Vagina (tissue), 2 donors: ENCODE measurements at regions not wholly inside any gene's neighbourhood (a gene's known extent, or its start where the extent isn't known, plus 50 kb on each side); places are given as distances from the start of the nearest gene placed in this dataset.

Source experiments
- POLR2A ChIP-seq, 2 donors: fragments of 450-650 bp; IDR thresholded peaks; one replicate each; pipeline ENCODE4 v1.6.1; 2017; ENCODE audit warnings: antibody characterized with exemption in 2 of 2, mild to moderate bottlenecking in 2 of 2, moderate library complexity in 2 of 2
- POLR2AphosphoS5 ChIP-seq, 2 donors: sonication (generic); formaldehyde crosslinking; IDR thresholded peaks; one replicate each; pipeline ENCODE4 v1.9.0; 2017; ENCODE audit warnings: antibody characterized with exemption in 2 of 2, mild to moderate bottlenecking in 2 of 2, low read depth in 1 of 2; ENCODE audit not compliant: insufficient read depth in 1 of 2
- TF ChIP-seq, protein P1 (sequence below), 3 experiments: fragments of 450-650 bp in 2 of 3; fragments of 200-600 bp in 1 of 3; sonication (generic) in 1 of 3; IDR thresholded peaks; one replicate each; pipeline ENCODE4 v1.5.1; 2017 to 2019; ENCODE audit warnings: antibody characterized with exemption in 3 of 3, mild to moderate bottlenecking in 2 of 3, moderate library complexity in 2 of 3

DNA sequence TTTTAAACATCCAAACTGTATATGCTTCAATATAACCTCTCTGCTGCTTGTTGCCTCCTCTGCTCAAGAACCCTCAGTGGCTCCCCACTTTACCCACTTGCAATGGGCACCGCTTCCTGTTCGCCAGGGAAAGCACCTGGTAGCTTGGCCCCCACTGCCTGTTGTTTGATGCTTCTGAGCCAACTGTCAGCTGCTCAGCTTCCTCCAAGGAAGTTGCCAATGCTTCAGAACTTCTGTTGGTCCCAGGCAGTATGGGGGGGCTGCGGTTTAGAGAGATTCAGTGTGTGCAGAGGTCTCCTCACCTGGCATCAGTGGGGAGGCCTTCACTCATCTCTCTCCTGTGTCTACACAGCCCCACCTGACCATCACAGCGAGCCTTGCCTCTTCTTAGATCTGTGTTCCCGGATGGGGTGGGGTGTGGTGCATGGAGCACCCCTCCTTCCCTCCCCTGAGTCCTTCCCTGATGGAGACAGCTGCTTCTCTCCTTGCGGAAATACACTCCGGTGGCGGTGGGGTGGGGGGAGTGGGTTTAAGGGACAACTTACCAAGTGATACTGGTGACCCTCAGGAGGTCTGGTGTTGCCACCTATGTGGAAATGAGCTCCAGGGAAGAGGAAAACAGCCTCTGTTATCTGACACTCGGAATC lies 308.1 kb downstream of the CDH26 start:
- TF ChIP-seq, protein P1, sequence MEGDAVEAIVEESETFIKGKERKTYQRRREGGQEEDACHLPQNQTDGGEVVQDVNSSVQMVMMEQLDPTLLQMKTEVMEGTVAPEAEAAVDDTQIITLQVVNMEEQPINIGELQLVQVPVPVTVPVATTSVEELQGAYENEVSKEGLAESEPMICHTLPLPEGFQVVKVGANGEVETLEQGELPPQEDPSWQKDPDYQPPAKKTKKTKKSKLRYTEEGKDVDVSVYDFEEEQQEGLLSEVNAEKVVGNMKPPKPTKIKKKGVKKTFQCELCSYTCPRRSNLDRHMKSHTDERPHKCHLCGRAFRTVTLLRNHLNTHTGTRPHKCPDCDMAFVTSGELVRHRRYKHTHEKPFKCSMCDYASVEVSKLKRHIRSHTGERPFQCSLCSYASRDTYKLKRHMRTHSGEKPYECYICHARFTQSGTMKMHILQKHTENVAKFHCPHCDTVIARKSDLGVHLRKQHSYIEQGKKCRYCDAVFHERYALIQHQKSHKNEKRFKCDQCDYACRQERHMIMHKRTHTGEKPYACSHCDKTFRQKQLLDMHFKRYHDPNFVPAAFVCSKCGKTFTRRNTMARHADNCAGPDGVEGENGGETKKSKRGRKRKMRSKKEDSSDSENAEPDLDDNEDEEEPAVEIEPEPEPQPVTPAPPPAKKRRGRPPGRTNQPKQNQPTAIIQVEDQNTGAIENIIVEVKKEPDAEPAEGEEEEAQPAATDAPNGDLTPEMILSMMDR (IDR thresholded peaks at IDR 0.05): no peak
- TF ChIP-seq POLR2AphosphoS5 (IDR thresholded peaks at IDR 0.05; ENCODE audit: insufficient read depth in 1 of 2, low read depth in 1 of 2) (no peak), POLR2A (IDR thresholded peaks at IDR 0.05) (no peak)
